Prostate gland (tissue), 2 donors: ENCODE measurements at regions not wholly inside any gene's neighbourhood (a gene's known extent, or its start where the extent isn't known, plus 50 kb on each side); places are given as distances from the start of the nearest gene placed in this dataset.

Experiments used
- POLR2A ChIP-seq: fragments of 450-650 bp; IDR thresholded peaks from one replicate; pipeline ENCODE4 v1.6.1; 2016; ENCODE audit warnings: antibody characterized with exemption, mild to moderate bottlenecking
- POLR2AphosphoS5 ChIP-seq: sonication (generic); formaldehyde crosslinking; IDR thresholded peaks from one replicate; pipeline ENCODE4 v1.6.1; 2017; ENCODE audit warnings: antibody characterized with exemption
- TF ChIP-seq, protein P1 (sequence below), 4 experiments: fragments of 200-600 bp in 2 of 4; fragments of 450-650 bp in 2 of 4; sonication (generic) in 2 of 4; IDR thresholded peaks; 1 replicate in 3 of 4; 2 replicates in 1 of 4; pipeline ENCODE4 v1.5.1; 2016 to 2019; ENCODE audit warnings: antibody characterized with exemption in 4 of 4, mild to moderate bottlenecking in 2 of 4, moderate library complexity in 2 of 4

DNA sequence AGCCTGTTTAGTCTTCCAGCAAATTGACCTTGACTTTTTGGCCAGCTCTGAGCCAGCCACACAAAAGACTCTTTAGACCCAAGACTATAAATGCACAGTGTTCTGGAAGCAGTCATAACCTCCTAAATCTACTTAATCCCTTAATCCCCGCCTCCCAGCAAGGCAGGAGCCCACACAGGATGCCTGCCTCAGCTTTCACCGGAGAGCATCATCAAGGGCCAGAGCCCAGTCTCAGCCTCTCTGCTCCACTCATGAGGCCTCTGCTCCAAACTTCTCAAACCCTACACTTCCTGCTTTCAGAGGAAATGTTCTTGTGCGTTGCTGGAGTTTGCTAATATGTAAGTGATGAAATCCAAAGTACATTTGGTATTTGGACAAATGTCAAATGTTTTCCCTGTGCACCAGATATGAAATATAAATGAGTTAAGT lies 57.9 kb upstream of the FSHB start:
- TF ChIP-seq, protein P1, sequence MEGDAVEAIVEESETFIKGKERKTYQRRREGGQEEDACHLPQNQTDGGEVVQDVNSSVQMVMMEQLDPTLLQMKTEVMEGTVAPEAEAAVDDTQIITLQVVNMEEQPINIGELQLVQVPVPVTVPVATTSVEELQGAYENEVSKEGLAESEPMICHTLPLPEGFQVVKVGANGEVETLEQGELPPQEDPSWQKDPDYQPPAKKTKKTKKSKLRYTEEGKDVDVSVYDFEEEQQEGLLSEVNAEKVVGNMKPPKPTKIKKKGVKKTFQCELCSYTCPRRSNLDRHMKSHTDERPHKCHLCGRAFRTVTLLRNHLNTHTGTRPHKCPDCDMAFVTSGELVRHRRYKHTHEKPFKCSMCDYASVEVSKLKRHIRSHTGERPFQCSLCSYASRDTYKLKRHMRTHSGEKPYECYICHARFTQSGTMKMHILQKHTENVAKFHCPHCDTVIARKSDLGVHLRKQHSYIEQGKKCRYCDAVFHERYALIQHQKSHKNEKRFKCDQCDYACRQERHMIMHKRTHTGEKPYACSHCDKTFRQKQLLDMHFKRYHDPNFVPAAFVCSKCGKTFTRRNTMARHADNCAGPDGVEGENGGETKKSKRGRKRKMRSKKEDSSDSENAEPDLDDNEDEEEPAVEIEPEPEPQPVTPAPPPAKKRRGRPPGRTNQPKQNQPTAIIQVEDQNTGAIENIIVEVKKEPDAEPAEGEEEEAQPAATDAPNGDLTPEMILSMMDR (IDR thresholded peaks at IDR 0.05): no peak
- TF ChIP-seq POLR2A (no peak), POLR2AphosphoS5 (no peak)
